Retinal pigment epithelial cell (primary cell): ENCODE measurements at regions not wholly inside any gene's neighbourhood (a gene's known extent, or its start where the extent isn't known, plus 50 kb on each side); places are given as distances from the start of the nearest gene placed in this dataset.

Experiments used
- DNase-seq: peaks from one replicate; pipeline ENCODE4 v3.0.0-alpha.2; 2010; ENCODE audit warnings: low read depth
- H3K4me3 ChIP-seq: 2 replicates; pipeline ENCODE4 v1.5.1; 2011; ENCODE audit warnings: mild to moderate bottlenecking, low read length, control low read depth, moderate library complexity
- TF ChIP-seq, protein P1 (sequence below): conservative IDR thresholded peaks from 2 replicates; pipeline ENCODE4 v1.5.1; 2011; ENCODE audit warnings: low read depth, low read length, control low read depth, inconsistent platforms

DNA sequence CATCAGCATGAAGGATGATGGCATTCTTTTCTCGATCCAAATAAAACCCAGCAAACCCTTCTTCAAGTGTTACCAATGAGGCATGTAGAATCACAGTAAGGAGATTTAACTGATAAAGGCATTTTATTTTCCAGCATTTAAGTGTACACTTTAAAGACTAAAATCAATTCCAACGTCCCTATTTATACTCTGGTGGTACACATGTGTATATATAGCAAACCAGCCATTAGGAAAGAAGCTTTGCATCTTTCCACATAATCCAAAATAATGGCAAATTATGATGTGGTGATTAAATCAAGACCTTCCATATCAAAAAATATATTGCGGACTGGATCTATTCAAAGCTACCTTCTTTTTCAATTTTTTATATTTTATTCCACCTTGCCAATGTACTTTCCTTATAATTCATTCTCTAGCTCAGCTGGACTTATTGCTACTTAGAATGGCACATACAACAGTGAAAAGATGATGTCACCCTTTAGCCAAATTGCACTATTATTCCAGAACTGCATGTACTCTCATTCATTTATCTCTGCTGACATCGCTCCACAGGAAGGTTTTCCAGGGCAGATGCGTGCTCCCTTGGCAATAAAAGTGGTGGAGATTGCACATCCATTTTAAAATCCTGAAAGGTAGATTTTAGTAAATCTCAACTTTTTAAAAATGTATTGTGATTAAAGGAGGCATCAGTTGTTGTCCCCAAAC is 63.3 kb upstream of the SLC30A5 start:
- TF ChIP-seq, protein P1, sequence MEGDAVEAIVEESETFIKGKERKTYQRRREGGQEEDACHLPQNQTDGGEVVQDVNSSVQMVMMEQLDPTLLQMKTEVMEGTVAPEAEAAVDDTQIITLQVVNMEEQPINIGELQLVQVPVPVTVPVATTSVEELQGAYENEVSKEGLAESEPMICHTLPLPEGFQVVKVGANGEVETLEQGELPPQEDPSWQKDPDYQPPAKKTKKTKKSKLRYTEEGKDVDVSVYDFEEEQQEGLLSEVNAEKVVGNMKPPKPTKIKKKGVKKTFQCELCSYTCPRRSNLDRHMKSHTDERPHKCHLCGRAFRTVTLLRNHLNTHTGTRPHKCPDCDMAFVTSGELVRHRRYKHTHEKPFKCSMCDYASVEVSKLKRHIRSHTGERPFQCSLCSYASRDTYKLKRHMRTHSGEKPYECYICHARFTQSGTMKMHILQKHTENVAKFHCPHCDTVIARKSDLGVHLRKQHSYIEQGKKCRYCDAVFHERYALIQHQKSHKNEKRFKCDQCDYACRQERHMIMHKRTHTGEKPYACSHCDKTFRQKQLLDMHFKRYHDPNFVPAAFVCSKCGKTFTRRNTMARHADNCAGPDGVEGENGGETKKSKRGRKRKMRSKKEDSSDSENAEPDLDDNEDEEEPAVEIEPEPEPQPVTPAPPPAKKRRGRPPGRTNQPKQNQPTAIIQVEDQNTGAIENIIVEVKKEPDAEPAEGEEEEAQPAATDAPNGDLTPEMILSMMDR: no peak
- no peak for DNase-seq
- H3K4me3 ChIP-seq: no peak overlapping the region

DNA sequence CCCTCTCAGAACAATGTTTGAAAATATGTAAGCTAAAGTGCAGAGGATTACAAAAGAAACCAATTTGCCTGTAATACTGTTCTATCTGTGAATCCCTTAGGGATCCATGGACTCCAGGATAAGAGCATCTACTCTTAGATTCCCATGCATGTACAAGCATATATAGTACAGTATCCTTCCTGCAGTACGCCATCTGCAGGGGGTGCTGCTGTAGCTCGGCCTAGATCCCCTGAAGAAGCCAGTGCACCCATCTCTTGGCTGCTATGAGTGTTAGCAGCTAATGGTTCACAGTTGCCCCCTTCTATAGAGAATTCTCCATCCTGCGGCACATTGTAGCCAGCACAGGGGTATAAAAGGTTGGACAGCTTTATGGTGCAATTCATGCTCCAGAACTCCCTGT is 61.8 kb upstream of the SLC30A5 start:
- TF ChIP-seq, protein P1: no peak
- no peak for DNase-seq

DNA sequence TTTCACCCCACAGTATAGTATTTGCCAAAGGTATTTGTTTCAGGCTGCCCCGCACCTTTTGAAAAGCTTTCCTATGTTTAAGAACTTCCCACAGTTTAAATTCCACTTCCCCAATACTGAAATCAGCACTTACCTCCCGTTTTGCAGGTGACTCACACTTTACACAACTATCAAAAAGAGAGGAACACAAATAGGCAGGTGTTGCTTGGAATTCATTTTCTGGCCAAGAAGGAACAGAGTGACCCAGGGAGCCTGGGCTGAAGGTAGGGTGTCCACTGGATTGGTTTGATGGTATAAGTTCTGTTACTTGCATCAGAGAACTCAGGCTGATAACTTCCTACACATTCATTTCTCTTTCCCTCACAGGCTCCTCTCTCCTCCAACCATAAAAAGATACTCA is 60.1 kb upstream of the SLC30A5 start:
- TF ChIP-seq, protein P1: no peak
- no peak overlapping the region for H3K4me3 ChIP-seq
- no peak for DNase-seq

More for the DNA sequence above, 61.8 kb upstream of the SLC30A5 start:
- H3K4me3 ChIP-seq: no peak overlapping the region

DNA sequence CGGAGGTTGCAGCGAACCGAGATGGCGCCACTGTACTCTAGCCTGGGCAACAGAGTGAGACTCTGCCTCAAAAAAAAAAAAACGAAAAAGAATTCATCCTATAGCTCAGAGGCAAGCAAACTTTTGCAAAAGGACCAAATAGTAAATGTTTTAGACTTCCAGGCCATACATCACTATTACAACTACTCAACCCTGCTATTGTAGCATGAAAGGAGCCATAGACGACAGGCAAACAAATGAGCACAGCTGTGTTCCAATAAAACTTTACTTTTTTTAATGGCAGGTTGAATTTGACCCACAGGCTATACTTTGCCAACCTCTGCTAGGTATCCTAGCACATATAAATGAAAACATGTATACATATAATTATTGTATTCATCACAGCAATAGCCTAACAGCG is 58.9 kb upstream of the SLC30A5 start:
- TF ChIP-seq, protein P1: no peak
- DNase-seq: no peak
- H3K4me3 ChIP-seq: no peak overlapping the region

DNA sequence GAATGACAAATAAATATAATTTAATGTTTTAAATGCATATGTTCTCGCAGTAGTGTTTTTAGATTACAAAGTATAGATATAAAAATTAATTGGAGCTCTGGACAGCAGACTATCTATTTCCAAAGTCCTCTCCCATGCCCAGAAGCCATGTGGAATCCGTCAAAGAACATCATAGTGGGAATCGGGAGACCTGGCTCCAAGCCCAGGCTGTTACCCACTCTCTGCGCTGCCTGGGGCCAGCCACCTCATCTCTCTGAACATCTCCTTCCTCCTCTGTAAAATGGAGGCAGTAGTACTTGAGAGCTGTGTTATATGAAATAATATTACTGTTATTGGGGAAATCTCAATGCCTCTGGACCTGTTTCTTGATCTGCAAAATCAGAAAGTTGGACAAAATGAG is 58.1 kb upstream of the SLC30A5 start:
- TF ChIP-seq, protein P1: no peak
- no peak for DNase-seq
- H3K4me3 ChIP-seq: no peak overlapping the region

DNA sequence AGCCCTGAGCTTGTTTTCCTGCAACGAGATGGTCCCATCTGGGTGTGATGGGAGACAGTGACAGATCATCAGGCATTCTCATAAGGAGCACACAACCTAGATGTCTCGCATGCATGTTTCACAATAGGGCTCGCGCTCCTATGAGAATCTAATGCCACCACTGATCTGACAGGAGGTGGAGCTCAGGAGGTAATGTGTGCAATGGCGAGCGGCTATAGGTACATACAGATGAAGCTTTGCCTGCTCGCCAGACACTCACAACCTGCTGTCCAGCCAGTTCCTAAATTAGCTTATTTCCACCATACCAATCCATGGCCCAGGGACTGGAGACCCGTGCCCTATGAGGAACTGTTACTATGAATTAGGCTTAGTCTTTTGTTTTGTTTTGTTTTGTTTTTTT is 55.3 kb upstream of the SLC30A5 start:
- H3K4me3 ChIP-seq: no peak overlapping the region
- DNase-seq: no peak
- TF ChIP-seq, protein P1: no peak

DNA sequence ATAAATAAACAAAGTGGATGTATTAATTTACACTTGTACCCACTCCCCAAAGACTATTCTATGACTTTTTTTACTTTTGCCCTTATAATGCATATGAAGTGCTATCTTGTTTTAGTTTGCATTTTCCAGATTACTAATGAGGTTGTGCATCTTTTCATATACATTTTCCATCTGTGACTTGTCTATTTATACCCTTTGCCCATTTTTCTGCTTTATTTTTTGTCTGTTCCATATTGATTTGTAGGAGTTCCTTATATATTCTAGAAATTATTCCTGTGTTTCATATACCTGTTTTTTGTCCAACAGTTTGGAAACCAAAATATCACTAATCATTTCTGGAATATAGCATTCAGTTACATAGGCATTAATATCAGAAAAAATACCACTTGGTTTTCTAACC is 54.0 kb upstream of the SLC30A5 start:
- H3K4me3 ChIP-seq: no peak overlapping the region
- TF ChIP-seq, protein P1: no peak
- no peak for DNase-seq
